Activated T-helper 1 cell treated with anti-CD3 and anti-CD28 coated beads, Interleukin-2, amount 50 U/mL, for 16 hours (primary cell): ENCODE measurements at regions not wholly inside any gene's neighbourhood (a gene's known extent, or its start where the extent isn't known, plus 50 kb on each side); places are given as distances from the start of the nearest gene placed in this dataset.

ENCODE experiments used
- DNase-seq, 2 donors: peaks; one replicate each; pipeline ENCODE4 v3.0.0-alpha.2; 2020; ENCODE audit warnings: low read depth in 1 of 2, low spot score in 1 of 2

DNA sequence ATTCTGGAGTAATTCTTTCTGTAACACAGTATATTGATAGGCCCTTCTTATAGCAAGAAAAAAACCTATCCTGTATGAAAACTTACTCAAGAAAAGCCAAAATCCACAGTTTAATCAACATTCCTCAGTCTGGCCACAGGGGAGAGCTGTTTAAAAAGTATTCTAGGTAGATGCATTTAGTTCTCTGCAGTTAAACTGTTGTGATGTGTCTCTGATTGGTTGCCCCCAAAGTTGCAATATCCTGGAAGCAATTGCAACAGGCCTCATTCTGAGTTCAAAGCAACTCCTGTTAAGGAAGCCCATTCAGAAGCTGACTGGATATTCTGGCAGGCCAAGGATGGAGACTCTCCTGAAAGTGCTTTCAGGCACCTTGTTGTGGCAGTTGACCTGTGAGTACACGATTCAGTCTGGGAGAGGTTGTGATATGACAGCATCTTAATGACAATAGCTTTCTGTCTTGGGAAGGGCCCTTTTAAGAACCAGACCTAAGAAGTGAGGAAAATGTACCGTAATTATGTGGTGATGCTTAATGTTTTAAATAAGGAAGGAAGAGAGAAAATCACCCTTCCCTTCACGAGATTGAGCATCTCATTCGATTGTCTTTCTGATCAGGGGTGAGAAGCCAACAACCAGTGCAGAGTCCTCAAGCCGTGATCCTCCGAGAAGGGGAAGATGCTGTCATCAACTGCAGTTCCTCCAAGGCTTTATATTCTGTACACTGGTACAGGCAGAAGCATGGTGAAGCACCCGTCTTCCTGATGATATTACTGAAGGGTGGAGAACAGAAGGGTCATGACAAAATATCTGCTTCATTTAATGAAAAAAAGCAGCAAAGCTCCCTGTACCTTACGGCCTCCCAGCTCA is 420.7 kb downstream of the DAD1 start:
- DNase-seq, result no peak

DNA sequence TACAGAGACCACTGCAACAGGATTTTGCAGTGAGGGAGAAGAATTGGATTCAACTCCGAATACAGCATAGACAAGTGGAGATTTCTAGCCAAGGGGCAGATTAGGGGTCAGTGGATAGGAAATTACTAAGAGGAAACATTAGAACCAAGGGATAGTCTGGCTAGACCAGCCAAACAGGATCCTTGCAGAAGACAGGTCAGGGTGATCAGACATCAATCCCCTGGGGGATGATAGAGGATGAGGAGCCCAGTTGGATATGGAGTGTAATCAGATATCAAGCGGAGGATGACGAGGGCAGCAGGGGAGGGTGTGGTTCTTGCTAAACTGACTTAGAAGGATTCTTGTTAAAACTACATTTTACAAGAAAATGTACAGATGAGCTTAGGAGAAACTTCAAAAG is 424.4 kb downstream of the DAD1 start:
- no peak for DNase-seq

DNA sequence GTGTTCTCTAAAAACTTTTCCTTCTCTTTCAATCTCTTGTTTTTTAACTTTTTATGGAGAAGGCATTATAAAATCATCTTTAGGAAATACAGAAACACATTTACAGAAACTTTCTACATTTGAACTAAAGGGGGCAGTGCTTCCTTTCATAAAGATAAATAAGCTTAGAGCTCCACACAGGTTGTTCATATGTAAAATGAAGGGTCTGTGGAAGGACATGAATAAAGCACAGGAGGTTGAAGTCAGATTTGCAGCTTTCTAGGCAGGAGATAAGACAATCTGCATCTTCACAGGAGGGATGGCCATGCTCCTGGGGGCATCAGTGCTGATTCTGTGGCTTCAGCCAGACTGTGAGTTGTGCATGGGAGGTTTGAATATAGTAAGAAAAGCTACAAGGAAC is 426.0 kb downstream of the DAD1 start:
- DNase-seq, result no peak

DNA sequence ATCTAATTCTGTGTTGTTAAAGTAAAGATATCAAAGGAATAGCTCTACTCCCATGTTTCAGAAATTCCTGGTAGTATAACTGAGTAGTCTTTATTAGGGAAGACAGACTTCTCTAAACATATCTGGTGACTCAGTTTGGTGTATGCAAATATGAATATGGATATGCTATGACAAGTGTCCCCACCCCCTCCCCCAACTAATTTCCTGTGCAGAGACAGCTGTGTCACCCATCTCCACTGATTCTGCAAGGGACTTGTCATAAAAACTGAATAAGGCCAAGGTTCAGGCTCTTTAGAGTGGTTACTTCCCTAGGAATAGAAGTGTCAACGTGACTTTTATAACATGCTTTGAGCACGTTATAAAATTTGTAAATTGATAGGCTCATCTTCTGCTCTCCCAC is 429.1 kb downstream of the DAD1 start:
- DNase-seq, result no peak

DNA sequence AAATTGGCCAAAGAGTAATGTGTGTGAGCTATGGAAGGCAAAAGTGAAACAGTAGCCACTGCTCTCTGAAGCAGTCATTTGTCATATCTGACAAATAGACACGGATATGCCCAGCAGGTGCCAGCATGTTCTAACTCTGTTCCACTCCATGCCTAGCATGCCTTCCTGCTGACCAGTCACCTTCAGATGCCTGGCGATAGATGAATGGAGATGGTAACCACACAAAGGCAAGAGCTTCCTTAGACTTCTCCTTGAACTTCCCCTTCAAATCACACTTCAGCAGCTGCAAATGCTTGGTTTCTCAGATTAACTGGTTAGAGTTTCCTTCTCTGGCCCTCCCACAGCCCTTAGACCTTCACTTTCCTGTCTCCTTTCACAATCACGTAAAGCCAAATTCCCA is 429.9 kb downstream of the DAD1 start:
- no peak for DNase-seq

DNA sequence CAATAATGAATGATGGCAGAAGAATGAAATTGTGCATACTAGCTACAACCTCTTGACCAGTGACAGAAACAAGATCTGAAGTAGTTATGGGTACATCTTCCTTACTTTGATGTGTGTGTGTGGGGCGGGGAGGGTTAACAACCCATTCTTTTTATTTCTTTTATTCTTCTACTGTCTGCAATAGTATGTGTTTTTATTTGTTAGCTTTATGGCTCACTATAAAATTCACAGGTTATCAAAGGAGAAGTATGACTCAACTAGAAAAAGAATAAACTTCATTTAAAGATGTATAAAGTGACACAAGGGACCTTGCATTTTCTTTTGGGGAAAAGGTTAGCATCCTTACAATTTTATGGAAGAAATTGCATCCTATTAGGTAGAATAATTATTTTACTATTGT is 430.5 kb downstream of the DAD1 start:
- no peak for DNase-seq

DNA sequence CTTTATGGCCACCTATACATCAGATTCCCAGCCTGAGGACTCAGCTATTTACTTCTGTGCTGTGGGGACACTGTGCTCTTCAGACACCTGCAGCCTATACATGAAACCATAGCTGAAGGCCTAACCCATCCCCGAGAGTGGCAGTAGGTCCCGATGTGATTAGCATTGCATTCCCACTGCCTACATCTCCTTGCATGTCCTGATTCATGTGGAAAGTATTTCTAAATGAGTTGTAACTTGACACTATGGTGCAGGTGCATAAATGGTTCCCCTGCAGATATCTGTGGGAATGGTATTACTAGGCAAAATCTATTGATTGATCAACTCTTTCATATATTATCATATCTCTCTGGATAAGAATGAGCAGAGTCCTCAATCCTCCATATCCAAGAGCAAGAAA is 433.5 kb downstream of the DAD1 start:
- no peak for DNase-seq

DNA sequence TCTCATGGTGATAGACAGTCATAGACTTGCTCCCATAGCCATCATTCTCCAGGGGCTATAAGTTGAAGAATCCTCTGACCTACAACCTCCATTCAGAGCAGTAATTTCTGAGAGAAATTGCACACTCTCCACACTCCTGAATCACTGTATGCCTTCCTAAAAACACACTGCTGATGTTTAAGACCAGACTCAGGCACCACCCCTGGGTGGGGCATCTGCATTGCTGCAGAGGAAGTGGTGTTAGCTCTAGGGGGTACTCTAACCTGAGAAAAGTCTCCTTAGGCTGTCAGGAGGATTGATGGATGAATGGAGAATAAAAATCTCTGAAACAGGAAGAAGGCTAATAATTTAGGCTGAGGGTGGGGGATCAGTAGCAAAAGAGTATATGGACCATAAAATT is 436.1 kb downstream of the DAD1 start:
- DNase-seq, result no peak

DNA sequence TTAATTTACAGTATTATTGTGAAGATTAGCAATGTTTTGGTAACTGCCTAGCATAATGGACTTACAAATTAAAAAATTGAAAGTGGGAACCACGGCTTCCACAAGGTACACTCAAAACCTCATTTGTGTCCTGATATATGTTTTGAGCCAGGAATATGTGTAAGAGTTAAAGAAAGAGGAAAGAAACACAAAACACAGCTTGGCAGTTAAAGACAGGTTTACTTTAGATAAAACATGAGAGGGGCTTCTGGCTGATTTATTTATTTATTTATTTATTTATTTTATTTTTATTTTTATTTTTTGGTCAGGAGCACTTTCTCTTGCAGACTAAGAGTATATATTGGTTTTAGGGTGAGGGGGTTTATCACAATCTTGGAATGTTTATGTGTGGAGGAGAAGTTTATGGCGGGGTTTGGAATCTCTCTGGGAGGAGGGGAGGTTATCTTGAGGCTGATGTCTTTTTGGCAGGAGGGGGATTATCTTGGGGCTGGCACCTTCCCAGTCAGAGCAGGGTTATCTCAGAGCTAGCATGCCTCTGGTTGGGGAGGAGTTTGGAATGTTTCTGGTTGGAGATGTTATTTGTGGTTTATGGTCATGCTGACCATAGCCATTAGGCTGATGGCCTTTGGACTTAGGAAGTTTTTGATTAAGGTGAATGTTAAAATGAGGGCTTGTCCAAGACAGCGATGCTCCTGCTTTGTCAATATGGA is 436.7 kb downstream of the DAD1 start:
- DNase-seq, result no peak

DNA sequence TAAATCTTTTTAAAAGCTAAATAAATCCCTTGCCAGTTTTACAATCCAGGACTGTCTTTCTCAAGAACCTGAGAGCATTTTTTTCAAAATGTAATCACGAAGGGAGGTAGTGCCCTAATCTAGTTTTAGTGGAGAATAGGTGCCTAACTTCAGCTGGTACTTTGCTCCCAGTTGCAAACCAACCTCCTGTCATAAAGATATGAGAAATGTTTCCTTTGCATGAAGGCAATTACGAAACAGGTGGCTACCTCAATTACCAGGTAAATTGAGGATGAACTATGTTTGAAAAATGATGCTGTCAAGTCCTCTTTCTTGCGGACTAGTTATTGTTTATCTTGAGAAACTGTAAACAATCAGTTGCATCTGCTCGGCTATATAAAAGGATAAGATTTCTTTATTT is 437.9 kb downstream of the DAD1 start:
- no peak for DNase-seq

DNA sequence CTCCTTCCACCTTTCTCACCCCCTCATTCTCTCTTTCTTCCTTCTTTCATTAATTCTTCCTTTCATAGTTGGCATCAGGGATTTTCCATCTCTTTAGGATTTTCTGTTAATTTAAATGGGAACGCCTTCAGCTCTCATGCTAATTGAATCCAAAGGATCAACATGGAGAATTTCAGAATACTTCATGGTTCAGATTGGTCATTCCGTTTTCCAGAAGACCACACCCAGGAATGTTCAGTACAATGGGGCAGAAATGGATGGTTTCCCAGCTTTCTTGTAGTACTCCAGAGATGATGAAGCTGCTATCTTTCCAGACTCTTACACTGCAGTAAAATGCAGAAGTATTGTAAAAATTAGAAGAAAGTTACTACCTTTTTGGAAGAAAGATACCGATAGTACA is 440.0 kb downstream of the DAD1 start:
- DNase-seq, result no peak

DNA sequence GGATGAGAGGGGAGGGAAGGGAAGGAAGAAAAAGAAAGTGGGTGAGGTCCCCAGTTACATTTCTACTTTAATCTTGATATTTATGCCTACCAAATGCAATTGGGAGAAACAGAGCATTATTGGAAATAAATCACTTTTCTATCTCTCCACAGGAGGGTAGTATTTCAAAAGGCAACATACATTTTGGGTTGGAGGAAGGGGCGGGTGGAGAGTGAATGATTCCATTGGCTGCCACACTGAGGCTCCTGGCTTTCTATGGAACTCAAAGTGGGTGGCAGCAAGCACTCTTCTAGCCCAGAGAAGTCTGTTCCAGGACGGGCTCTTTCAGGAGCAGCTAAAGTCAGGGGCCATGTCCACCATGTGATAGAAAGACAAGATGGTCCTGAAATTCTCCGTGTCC is 441.3 kb downstream of the DAD1 start:
- no peak for DNase-seq

DNA sequence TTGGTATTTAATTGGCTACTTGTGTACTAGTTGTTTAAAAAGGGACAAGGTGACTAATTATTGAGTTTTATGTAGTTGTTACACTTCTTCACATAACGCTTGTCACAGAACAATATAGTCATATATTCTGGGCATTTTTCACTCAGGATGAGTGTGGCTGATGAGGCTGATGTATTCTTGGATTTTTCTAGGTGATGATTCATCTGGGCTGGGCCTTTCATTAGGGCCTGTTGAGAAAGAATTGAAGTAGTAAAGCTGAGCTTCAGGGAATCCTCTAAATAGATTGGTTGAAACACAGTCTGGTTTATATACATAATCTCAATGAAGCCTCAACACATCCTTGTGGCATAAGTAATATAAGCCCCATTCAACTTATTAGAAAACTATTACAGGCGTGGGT is 445.7 kb downstream of the DAD1 start:
- DNase-seq, result no peak

DNA sequence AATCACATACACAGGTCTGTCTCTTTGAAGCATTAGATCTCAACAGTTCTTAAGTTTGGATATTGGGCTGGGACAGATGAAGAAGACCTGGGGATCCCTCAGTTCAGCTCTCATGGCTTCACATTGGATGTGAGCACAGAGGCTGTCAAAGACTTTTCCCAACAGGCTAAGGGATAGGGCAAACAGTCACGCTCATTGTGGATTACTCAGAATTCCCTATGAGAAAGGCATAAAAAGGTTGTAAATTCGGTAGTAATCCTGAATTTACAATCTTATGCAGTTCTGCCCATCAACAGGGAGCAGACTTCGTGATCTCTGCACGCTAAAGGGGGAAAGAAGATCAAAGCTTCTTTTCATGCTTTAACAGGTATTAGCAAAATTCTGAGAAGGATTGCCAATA is 448.4 kb downstream of the DAD1 start:
- no peak for DNase-seq

DNA sequence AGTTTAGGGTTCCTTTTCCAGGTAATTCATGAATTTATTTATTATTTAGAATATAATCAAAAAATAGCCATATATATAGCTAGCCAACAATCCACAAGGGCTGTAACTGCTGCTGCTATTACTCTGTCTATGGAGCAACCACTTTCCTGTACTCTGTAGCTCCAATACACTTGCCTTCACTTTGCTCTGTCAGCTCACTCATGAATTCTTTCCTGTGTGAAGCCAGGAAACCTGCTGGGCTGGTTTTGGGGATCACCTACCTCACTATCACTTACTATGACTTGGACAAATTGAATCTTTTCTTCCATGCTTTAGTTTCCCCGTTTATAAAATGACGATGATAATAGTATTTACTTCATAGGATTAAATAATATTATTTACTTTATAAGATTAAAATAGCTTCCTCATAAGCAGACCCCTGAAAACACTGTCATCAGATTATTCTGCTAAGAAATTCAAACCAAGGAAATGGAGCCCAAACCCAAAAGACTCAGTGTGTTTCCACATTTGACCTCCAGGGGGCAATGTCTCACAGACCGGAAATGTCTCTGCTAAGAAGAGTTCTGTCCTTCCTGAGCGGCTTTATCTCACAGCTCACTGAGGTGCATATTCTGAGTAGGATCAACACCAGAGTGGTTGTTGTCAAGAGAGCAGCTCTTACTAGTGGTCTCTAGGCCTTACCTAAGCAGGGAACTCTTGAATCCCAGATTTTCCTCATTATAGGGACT is 457.1 kb downstream of the DAD1 start:
- DNase-seq, result no peak

DNA sequence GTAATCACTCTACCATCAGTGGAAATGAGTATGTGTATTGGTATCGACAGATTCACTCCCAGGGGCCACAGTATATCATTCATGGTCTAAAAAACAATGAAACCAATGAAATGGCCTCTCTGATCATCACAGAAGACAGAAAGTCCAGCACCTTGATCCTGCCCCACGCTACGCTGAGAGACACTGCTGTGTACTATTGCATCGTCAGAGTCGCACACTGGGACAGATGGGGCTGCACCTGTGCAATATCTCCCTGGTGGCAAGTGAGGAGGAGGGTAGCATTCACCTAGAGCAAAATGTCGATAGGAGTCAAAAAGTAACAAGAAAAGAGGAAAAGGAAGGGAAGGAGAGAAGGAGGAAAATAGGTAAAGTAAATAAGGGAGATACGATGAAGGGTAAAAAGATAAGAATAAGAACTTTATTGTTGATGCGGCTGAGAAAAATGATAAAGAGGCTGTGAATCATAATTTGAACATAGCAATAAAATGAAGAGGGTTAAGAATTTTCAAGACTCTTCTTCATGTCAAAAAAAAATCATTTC is 450.5 kb upstream of the OR4E1 start:
- no peak for DNase-seq

DNA sequence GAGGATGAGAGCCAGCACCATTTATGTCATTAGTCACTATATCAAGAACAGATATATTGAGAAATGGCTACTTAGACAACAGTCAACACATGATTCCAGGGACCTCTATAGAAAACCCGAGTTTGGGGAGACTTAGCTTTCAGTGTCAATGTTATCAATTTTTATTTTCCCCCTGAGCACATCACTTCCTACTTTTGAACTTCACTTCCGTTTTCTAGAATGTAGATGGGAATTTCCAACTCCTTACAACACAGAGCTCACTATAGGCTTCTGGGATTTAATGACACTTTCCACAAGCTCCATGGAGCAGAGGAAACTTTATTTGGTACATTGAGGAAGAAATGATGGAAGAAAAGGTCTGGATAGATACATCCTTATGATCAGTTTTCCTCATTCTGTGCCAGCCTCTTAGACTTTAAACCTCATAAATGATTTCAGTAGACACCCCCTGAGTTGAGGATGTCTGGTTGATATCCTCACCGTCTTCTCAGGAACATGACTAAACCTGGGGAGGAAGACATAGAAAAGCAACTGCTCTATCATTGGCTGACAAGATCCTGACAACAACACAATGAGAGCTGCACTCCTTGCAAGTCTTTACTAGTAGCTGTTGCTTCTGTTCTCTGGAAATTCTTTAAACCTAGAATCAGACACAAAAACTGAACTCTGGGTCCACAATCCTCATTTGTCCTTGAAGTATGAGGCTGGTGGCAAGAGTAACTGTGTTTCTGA is 449.4 kb upstream of the OR4E1 start:
- DNase-seq, result no peak

DNA sequence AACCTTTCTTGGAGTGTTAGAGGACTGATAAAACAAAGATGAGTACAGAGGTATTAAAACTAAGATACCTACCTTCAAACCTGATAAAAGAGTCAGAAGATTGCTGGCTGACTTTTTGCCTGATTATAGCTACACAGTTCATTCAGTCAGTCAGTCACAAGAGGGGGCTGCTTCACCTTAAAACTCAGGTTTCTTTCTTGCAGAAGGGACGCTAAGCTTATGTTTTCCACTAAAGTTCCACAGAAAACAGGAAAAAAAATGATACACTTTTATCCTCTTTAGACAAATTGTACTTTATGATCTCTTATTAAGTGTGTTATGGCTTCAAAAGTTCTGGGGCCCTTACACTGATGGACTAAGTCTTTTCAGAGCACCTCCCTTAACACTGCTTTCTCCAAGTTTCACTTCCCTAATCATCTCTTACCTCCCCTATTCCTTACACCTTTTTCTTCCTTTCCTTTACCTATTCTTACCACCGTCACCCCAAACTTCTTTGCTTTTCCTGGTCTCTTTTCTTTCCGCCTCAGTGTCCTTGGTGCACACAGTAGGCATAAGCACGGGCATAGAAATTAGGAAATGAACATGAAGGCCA is 448.7 kb upstream of the OR4E1 start:
- no peak for DNase-seq

DNA sequence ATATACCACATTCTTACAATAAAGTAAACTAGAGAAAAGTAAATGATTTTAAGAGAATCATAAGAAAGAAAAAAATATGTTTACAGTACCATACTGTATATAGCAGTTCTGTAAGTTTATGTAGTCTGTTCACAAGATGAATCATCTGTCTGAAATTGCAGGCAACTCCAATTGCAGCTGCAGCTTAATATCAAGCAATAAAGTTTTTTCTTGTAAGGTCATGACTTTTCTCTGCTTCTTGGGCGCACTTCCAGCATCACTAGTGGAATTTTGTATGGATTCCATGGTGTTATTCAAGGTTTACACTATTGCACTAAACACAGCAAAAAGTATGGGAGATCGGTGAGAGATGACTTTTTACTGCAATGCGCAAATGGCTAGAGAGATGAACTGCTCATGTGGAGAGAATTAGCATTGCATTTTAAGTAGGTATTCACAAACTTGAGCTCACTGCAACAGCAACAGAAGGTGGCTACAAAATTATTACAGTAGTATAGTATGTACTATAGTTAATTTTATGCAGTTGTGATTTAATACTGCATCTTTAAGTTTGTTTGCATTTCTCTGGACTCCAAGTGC is 445.4 kb upstream of the OR4E1 start:
- DNase-seq, result no peak

DNA sequence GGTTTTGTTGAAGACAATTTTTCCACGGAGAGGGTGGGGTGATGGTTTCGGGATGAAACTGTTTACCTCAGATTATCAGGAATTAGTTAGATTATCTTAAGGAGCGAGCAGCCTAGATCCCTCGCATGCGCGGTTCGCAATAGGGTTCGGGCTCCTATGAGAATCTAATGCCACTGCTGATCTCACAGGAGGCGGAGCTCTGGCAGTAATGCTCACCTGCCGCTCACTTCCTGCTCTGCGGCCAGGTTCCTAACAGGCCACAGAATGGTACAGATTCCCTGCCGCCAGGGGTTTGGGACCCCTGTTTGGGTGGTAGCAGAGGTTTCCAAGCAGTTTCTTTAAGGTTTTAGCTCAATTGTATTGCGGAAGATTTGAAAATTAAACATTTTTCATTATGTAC is 439.8 kb upstream of the OR4E1 start:
- no peak for DNase-seq
